CD14-positive monocyte (primary cell): ENCODE measurements at regions not wholly inside any gene's neighbourhood (a gene's known extent, or its start where the extent isn't known, plus 50 kb on each side); places are given as distances from the start of the nearest gene placed in this dataset.

Experiments
- DNase-seq, 3 donors: peaks; one replicate each; pipeline ENCODE4 v3.0.0-alpha.2; 2011 to 2022
- H2AFZ ChIP-seq: 2 replicates; pipeline ENCODE4 v1.6.0; 2012; ENCODE audit warnings: mild to moderate bottlenecking, low read depth, low read length, inconsistent platforms; ENCODE audit not compliant: insufficient read depth, poor library complexity, severe bottlenecking
- H3K27ac ChIP-seq, 2 donors: 1 replicate in 1 of 2; 2 replicates in 1 of 2; pipeline ENCODE4 v1.5.1; 2012 to 2013; ENCODE audit warnings: low read length in 2 of 2, control low read depth in 1 of 2, inconsistent platforms in 1 of 2, low read depth in 1 of 2, mild to moderate bottlenecking in 1 of 2
- H3K27me3 ChIP-seq, 2 donors: one replicate each; pipeline versions ENCODE4 v1.6.0 to v1.6.1; 2011 to 2013; ENCODE audit warnings: low read length in 2 of 2; ENCODE audit not compliant: control insufficient read depth in 2 of 2, insufficient read depth in 2 of 2
- H3K36me3 ChIP-seq, 2 donors: replicated peaks in 1 of 2; 1 replicate in 1 of 2; 2 replicates in 1 of 2; pipeline versions ENCODE4 v1.5.1 to v1.6.1; 2012 to 2013; ENCODE audit warnings: low read length in 2 of 2, control low read depth in 1 of 2, inconsistent platforms in 1 of 2, mild to moderate bottlenecking in 1 of 2; ENCODE audit not compliant: insufficient read depth in 2 of 2, control insufficient read depth in 1 of 2
- H3K4me1 ChIP-seq, 2 donors: 1 replicate in 1 of 2; 2 replicates in 1 of 2; pipeline versions ENCODE4 v1.5.1 to v1.6.1; 2012 to 2013; ENCODE audit warnings: low read length in 2 of 2, control low read depth in 1 of 2, inconsistent platforms in 1 of 2, mild to moderate bottlenecking in 1 of 2, moderate library complexity in 1 of 2; ENCODE audit not compliant: insufficient read depth in 2 of 2, control insufficient read depth in 1 of 2
- H3K4me2 ChIP-seq: replicated peaks from 2 replicates; pipeline ENCODE3; 2012; ENCODE audit warnings: low read length, moderate library complexity, mild to moderate bottlenecking; ENCODE audit not compliant: poor library complexity, severe bottlenecking; ENCODE audit errors: extremely low read depth
- H3K4me3 ChIP-seq, 3 experiments: fragments of 200-600 bp in 1 of 3; sonication (generic) in 1 of 3; replicated peaks in 1 of 3; 1 replicate in 2 of 3; 2 replicates in 1 of 3; pipeline ENCODE4 v1.5.1; 2011 to 2013; ENCODE audit warnings: low read length in 3 of 3, mild to moderate bottlenecking in 3 of 3, control low read depth in 2 of 3, low read depth in 2 of 3, inconsistent platforms in 1 of 3, moderate library complexity in 1 of 3
- H3K79me2 ChIP-seq: 2 replicates; pipeline ENCODE4 v1.6.0; 2012; ENCODE audit warnings: mild to moderate bottlenecking, control low read depth, inconsistent platforms, low read length, moderate library complexity; ENCODE audit not compliant: insufficient read depth
- H3K9ac ChIP-seq: 2 replicates; pipeline ENCODE4 v1.6.0; 2017; ENCODE audit warnings: low read length, mild to moderate bottlenecking; ENCODE audit not compliant: insufficient read depth, poor library complexity, severe bottlenecking
- H3K9me3 ChIP-seq, 2 donors: replicated peaks in 1 of 2; 1 replicate in 1 of 2; 2 replicates in 1 of 2; pipeline versions ENCODE4 v1.5.1 to v1.6.1; 2012 to 2013; ENCODE audit warnings: low read length in 2 of 2, control low read depth in 1 of 2; ENCODE audit not compliant: control insufficient read depth in 1 of 2, insufficient read depth in 1 of 2
- H4K20me1 ChIP-seq: 2 replicates; pipeline ENCODE4 v1.6.0; 2012; ENCODE audit warnings: mild to moderate bottlenecking, low read length, control low read depth, moderate library complexity; ENCODE audit not compliant: insufficient read depth
- H3K27ac Mint-ChIP-seq, 7 donors: one replicate each; pipeline ENCODE4 v1.8.0; 2020; ENCODE audit warnings: mild to moderate bottlenecking in 7 of 7, mixed read lengths in 7 of 7, moderate library complexity in 6 of 7, inconsistent platforms in 2 of 7
- H3K27me3 Mint-ChIP-seq, 3 donors: one replicate each; pipeline ENCODE4 v1.8.0; 2021 to 2022; ENCODE audit warnings: low read depth in 3 of 3, mild to moderate bottlenecking in 3 of 3, mixed read lengths in 3 of 3, moderate library complexity in 3 of 3, inconsistent platforms in 1 of 3
- H3K36me3 Mint-ChIP-seq, 2 donors: one replicate each; pipeline ENCODE4 v1.8.0; 2020; ENCODE audit warnings: mixed read lengths in 2 of 2, inconsistent platforms in 1 of 2, mild to moderate bottlenecking in 1 of 2
- H3K4me1 Mint-ChIP-seq: one replicate; pipeline ENCODE4 v1.8.0; 2020; ENCODE audit warnings: mild to moderate bottlenecking, mixed read lengths
- H3K4me3 Mint-ChIP-seq, 2 donors: one replicate each; pipeline ENCODE4 v1.8.0; 2020; ENCODE audit warnings: mild to moderate bottlenecking in 2 of 2, mixed read lengths in 2 of 2, moderate library complexity in 1 of 2
- H3K9me3 Mint-ChIP-seq, 7 donors: one replicate each; pipeline ENCODE4 v1.8.0; 2020 to 2022; ENCODE audit warnings: mixed read lengths in 7 of 7, mild to moderate bottlenecking in 6 of 7, moderate library complexity in 6 of 7, inconsistent platforms in 2 of 7
- intact Hi-C, 2 donors: fragments of 100-400 bp; cut with micrococcal nuclease; formaldehyde crosslinking; loops; one replicate each; pipeline versions ENCODE4 v1.15.0 to v1.15.1; 2023
- TF ChIP-seq, protein P1 (sequence below): fragments of 200-600 bp; IDR thresholded peaks from one replicate; pipeline ENCODE4 v1.8.0; 2022; ENCODE audit warnings: antibody characterized with exemption, mild to moderate bottlenecking

DNA sequence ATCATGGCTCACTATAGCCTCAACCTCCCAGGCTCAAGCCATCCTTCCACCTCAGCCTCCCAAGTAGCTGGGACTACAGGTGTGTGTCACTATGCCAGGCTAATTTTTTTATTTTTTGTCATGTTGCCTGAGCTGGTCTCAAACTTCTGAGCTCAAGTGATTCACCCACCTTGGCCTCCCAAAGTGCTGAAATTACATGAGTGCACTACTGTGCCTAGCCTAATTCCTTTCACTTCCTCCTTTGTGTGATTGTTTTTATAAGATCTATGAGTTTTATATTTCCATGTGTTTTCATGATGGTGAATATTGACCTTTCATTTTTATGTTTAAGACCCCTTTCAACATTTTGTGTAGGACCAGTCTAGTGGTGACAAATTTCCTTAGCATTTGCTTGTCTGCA is 55.2 kb upstream of the IL12B start:
- no peaks in the 10 kb centered on the region for H3K4me1 ChIP-seq
- no peaks in the 10 kb centered on the region for H3K36me3 ChIP-seq
- peak in 1 of 3 donors; percentile 14 for DNase-seq
- no peaks in the 10 kb centered on the region for H3K79me2 ChIP-seq
- no peak overlapping the region for H3K27ac ChIP-seq
- H3K4me3 ChIP-seq = no peak overlapping the region
- H3K27ac Mint-ChIP-seq = no peak overlapping the region
- intact Hi-C loops = no loop called here
- peaks cover 33 to 77% (median 60%) of the 10 kb centered on the region in 7 donors for H3K9me3 Mint-ChIP-seq
- H3K36me3 Mint-ChIP-seq = peaks cover 0 to 4% of the 10 kb centered on the region in 2 donors
- no peaks in the 10 kb centered on the region for H4K20me1 ChIP-seq
- H3K27me3 Mint-ChIP-seq = no peaks in the 10 kb centered on the region
- peaks cover 24 to 31% of the 10 kb centered on the region in 2 donors for H3K9me3 ChIP-seq
- H3K27me3 ChIP-seq = no peaks in the 10 kb centered on the region
- no peak overlapping the region for H3K4me3 Mint-ChIP-seq
- no peak overlapping the region for H3K4me2 ChIP-seq
- H3K4me1 Mint-ChIP-seq = no peaks in the 10 kb centered on the region
- TF ChIP-seq, protein P1, sequence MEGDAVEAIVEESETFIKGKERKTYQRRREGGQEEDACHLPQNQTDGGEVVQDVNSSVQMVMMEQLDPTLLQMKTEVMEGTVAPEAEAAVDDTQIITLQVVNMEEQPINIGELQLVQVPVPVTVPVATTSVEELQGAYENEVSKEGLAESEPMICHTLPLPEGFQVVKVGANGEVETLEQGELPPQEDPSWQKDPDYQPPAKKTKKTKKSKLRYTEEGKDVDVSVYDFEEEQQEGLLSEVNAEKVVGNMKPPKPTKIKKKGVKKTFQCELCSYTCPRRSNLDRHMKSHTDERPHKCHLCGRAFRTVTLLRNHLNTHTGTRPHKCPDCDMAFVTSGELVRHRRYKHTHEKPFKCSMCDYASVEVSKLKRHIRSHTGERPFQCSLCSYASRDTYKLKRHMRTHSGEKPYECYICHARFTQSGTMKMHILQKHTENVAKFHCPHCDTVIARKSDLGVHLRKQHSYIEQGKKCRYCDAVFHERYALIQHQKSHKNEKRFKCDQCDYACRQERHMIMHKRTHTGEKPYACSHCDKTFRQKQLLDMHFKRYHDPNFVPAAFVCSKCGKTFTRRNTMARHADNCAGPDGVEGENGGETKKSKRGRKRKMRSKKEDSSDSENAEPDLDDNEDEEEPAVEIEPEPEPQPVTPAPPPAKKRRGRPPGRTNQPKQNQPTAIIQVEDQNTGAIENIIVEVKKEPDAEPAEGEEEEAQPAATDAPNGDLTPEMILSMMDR = no peak
- H3K9ac ChIP-seq = no peak overlapping the region
- no peak overlapping the region for H2AFZ ChIP-seq

DNA sequence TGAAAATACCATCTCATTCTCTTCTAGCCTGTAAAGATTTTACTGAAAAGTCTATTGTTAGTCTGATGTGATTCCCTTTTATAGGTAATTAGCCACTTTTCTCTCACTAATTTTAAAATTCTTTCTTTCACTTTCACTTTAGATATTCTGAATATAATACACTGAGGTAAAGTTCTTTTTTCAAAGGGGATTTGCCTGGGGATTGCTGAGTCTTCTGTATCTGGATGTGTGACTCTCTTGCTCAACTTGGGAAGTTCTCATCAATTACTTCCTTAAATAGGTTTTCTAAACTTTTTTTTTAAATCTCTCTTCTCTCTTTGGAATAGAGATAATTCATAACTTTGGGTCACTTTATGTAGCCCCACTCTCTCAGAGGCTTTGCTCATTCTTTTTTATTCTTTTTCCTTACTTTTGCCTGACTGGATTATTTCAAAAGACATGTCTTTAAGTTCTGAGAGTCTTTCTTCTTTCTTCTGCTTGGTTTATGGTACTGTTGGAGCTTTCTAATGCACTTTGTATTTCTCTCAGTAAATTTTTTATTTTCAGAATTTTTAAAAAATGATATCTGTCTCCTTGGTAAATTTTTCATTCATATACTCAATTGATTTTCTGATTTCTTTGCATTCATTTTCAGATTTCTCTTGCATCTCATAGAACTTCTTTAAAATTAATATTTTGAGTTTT is 55.9 kb upstream of the IL12B start:
- H3K4me2 ChIP-seq = no peak overlapping the region
- H3K4me3 ChIP-seq = no peak overlapping the region
- peaks cover 0 to 4% of the 10 kb centered on the region in 2 donors for H3K36me3 Mint-ChIP-seq
- no peak overlapping the region for H3K4me3 Mint-ChIP-seq
- H3K79me2 ChIP-seq = no peaks in the 10 kb centered on the region
- no peak overlapping the region for H3K9ac ChIP-seq
- no peak overlapping the region for H3K27ac ChIP-seq
- TF ChIP-seq, protein P1 = no peak
- H3K27me3 Mint-ChIP-seq = no peaks in the 10 kb centered on the region
- peak in 1 of 3 donors; percentile 60 for DNase-seq
- no peaks in the 10 kb centered on the region for H3K36me3 ChIP-seq
- H3K27ac Mint-ChIP-seq = no peak overlapping the region
- intact Hi-C loops = no loop called here
- H4K20me1 ChIP-seq = no peaks in the 10 kb centered on the region
- no peak overlapping the region for H2AFZ ChIP-seq
- H3K4me1 ChIP-seq = no peaks in the 10 kb centered on the region
- H3K9me3 ChIP-seq = peaks cover 28 to 35% of the 10 kb centered on the region in 2 donors
- peaks cover 36 to 80% (median 65%) of the 10 kb centered on the region in 7 donors for H3K9me3 Mint-ChIP-seq
- H3K27me3 ChIP-seq = no peaks in the 10 kb centered on the region
- H3K4me1 Mint-ChIP-seq = no peaks in the 10 kb centered on the region
